H1 (cell line): ENCODE measurements at regions not wholly inside any gene's neighbourhood (a gene's known extent, or its start where the extent isn't known, plus 50 kb on each side); places are given as distances from the start of the nearest gene placed in this dataset.

Experiments used
- BCL11A ChIP-seq, 2 experiments: IDR thresholded peaks; one replicate each; pipeline ENCODE4 v1.6.1; 2011; ENCODE audit warnings: low read depth in 2 of 2, low read length in 2 of 2, mild to moderate bottlenecking in 2 of 2
- FOSL1 ChIP-seq: IDR thresholded peaks from 2 replicates; pipeline ENCODE4 v1.6.1; 2011; ENCODE audit warnings: mild to moderate bottlenecking, low read depth, low read length, moderate library complexity; ENCODE audit not compliant: insufficient read depth
- KDM5A ChIP-seq: fragments of 200-600 bp; IDR thresholded peaks from 2 replicates; pipeline ENCODE4 v1.7.1; 2012; ENCODE audit warnings: mild to moderate bottlenecking, low read length, inconsistent platforms, mixed read lengths
- MAFK ChIP-seq: IDR thresholded peaks from 2 replicates; pipeline ENCODE4 v1.6.1; 2012; ENCODE audit warnings: low read depth, mild to moderate bottlenecking, improper control_type of control experiment, low read length
- YY1 ChIP-seq: IDR thresholded peaks from 2 replicates; pipeline ENCODE4 v1.6.1; 2011; ENCODE audit warnings: low read depth, mild to moderate bottlenecking, low read length
- TF ChIP-seq, protein P1 (sequence below): fragments of 300-600 bp; sonication (generic); IDR thresholded peaks from 2 replicates; pipeline ENCODE4 v1.7.1; 2012; ENCODE audit warnings: low read length, moderate library complexity, mild to moderate bottlenecking, inconsistent platforms; ENCODE audit not compliant: insufficient replicate concordance
- TF ChIP-seq, protein P2 (sequence below): IDR thresholded peaks from 2 replicates; pipeline ENCODE4 v1.6.1; 2011; ENCODE audit warnings: low read depth, mild to moderate bottlenecking, low read length; ENCODE audit not compliant: insufficient read depth
- TF ChIP-seq, protein P3 (sequence below): IDR thresholded peaks from 2 replicates; pipeline ENCODE4 v1.6.1; 2011; ENCODE audit warnings: low read length, improper control_type of control experiment

DNA sequence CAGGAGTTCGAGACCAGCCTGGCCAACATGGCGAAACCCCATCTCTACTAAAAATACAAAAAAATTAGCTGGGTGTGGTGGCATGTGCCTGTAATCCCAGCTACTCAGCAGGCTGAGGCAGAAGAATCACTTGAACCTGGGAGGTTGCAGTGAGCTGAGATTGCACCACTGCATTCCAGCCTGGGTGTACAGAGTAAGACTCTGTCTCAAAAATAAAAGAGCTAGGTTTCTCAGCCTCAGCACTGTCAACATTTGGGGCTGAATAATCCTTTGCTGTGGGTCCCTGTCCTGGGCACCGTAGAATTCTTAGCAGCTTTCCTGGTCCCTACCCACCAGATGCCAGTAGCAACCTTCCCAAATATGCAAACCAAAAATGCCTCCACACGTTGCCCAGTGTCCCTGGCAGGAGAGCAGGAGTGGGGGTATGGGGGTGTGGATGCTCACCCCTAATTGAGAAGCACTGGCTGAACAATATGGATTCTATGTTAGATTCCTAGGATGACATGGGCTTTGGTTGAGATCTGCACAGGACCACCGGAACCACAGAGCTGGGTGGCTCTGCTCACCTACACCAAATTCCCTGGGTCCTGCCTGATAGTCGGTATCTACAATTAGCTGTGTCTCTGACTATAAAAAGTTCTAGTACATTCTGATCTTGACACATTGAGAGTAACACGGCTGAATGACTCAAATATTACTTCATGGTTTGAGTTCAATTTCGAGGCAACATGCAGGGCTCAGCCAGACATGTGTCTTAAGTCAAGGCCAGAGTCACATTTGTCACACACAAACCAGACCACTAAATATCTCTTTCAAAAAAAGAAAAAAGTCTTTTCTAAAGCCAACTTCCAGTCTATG is 577.0 kb upstream of the MDFIC2 start (continued):
- TF ChIP-seq, protein P1, sequence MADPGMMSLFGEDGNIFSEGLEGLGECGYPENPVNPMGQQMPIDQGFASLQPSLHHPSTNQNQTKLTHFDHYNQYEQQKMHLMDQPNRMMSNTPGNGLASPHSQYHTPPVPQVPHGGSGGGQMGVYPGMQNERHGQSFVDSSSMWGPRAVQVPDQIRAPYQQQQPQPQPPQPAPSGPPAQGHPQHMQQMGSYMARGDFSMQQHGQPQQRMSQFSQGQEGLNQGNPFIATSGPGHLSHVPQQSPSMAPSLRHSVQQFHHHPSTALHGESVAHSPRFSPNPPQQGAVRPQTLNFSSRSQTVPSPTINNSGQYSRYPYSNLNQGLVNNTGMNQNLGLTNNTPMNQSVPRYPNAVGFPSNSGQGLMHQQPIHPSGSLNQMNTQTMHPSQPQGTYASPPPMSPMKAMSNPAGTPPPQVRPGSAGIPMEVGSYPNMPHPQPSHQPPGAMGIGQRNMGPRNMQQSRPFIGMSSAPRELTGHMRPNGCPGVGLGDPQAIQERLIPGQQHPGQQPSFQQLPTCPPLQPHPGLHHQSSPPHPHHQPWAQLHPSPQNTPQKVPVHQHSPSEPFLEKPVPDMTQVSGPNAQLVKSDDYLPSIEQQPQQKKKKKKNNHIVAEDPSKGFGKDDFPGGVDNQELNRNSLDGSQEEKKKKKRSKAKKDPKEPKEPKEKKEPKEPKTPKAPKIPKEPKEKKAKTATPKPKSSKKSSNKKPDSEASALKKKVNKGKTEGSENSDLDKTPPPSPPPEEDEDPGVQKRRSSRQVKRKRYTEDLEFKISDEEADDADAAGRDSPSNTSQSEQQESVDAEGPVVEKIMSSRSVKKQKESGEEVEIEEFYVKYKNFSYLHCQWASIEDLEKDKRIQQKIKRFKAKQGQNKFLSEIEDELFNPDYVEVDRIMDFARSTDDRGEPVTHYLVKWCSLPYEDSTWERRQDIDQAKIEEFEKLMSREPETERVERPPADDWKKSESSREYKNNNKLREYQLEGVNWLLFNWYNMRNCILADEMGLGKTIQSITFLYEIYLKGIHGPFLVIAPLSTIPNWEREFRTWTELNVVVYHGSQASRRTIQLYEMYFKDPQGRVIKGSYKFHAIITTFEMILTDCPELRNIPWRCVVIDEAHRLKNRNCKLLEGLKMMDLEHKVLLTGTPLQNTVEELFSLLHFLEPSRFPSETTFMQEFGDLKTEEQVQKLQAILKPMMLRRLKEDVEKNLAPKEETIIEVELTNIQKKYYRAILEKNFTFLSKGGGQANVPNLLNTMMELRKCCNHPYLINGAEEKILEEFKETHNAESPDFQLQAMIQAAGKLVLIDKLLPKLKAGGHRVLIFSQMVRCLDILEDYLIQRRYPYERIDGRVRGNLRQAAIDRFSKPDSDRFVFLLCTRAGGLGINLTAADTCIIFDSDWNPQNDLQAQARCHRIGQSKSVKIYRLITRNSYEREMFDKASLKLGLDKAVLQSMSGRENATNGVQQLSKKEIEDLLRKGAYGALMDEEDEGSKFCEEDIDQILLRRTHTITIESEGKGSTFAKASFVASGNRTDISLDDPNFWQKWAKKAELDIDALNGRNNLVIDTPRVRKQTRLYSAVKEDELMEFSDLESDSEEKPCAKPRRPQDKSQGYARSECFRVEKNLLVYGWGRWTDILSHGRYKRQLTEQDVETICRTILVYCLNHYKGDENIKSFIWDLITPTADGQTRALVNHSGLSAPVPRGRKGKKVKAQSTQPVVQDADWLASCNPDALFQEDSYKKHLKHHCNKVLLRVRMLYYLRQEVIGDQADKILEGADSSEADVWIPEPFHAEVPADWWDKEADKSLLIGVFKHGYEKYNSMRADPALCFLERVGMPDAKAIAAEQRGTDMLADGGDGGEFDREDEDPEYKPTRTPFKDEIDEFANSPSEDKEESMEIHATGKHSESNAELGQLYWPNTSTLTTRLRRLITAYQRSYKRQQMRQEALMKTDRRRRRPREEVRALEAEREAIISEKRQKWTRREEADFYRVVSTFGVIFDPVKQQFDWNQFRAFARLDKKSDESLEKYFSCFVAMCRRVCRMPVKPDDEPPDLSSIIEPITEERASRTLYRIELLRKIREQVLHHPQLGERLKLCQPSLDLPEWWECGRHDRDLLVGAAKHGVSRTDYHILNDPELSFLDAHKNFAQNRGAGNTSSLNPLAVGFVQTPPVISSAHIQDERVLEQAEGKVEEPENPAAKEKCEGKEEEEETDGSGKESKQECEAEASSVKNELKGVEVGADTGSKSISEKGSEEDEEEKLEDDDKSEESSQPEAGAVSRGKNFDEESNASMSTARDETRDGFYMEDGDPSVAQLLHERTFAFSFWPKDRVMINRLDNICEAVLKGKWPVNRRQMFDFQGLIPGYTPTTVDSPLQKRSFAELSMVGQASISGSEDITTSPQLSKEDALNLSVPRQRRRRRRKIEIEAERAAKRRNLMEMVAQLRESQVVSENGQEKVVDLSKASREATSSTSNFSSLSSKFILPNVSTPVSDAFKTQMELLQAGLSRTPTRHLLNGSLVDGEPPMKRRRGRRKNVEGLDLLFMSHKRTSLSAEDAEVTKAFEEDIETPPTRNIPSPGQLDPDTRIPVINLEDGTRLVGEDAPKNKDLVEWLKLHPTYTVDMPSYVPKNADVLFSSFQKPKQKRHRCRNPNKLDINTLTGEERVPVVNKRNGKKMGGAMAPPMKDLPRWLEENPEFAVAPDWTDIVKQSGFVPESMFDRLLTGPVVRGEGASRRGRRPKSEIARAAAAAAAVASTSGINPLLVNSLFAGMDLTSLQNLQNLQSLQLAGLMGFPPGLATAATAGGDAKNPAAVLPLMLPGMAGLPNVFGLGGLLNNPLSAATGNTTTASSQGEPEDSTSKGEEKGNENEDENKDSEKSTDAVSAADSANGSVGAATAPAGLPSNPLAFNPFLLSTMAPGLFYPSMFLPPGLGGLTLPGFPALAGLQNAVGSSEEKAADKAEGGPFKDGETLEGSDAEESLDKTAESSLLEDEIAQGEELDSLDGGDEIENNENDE: no peak
- TF ChIP-seq, protein P2, sequence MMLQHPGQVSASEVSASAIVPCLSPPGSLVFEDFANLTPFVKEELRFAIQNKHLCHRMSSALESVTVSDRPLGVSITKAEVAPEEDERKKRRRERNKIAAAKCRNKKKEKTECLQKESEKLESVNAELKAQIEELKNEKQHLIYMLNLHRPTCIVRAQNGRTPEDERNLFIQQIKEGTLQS: no peak
- TF ChIP-seq, protein P3, sequence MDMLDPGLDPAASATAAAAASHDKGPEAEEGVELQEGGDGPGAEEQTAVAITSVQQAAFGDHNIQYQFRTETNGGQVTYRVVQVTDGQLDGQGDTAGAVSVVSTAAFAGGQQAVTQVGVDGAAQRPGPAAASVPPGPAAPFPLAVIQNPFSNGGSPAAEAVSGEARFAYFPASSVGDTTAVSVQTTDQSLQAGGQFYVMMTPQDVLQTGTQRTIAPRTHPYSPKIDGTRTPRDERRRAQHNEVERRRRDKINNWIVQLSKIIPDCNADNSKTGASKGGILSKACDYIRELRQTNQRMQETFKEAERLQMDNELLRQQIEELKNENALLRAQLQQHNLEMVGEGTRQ: no peak
- TF ChIP-seq YY1 (no peak), BCL11A (IDR thresholded peaks at IDR 0.05; ENCODE audit: low read depth in 2 of 2, low read length in 2 of 2) (no peak), FOSL1 (no peak), KDM5A (no peak), MAFK (no peak)
